Esophagus muscularis mucosa (tissue), 4 donors: ENCODE measurements at regions not wholly inside any gene's neighbourhood (a gene's known extent, or its start where the extent isn't known, plus 50 kb on each side); places are given as distances from the start of the nearest gene placed in this dataset.

ENCODE experiments used
- DNase-seq: peaks from one replicate; pipeline ENCODE4 v3.0.0-alpha.2; 2017; ENCODE audit errors: extremely low spot score
- H3K27ac ChIP-seq, 4 donors: fragments of 200-600 bp; sonication (generic); replicated peaks in 1 of 4; 1 replicate in 3 of 4; 2 replicates in 1 of 4; pipeline ENCODE4 v1.5.1; 2016 to 2019; ENCODE audit warnings: mild to moderate bottlenecking in 1 of 4
- H3K27me3 ChIP-seq, 4 donors: fragments of 200-600 bp; sonication (generic); one replicate each; pipeline versions ENCODE4 v1.5.1 to v1.6.0; 2016 to 2019
- H3K36me3 ChIP-seq, 4 donors: fragments of 200-600 bp; sonication (generic); one replicate each; pipeline ENCODE4 v1.5.1; 2016 to 2019
- H3K4me1 ChIP-seq, 4 donors: fragments of 200-600 bp; sonication (generic); one replicate each; pipeline ENCODE4 v1.5.1; 2016 to 2019
- H3K4me3 ChIP-seq, 4 donors: fragments of 200-600 bp; sonication (generic); 1 replicate in 2 of 4; 2 replicates in 2 of 4; pipeline ENCODE4 v1.5.1; 2016 to 2019; ENCODE audit warnings: mild to moderate bottlenecking in 4 of 4, moderate library complexity in 1 of 4
- H3K9me3 ChIP-seq, 4 donors: fragments of 200-600 bp; sonication (generic); 1 replicate in 3 of 4; 2 replicates in 1 of 4; pipeline ENCODE4 v1.5.1; 2016 to 2019
- CTCF ChIP-seq, 3 experiments: fragments of 200-600 bp in 2 of 3; fragments of 450-650 bp in 1 of 3; sonication (generic) in 2 of 3; IDR thresholded peaks; one replicate each; pipeline ENCODE4 v1.5.1; 2017 to 2019; ENCODE audit warnings: antibody characterized with exemption in 3 of 3, mild to moderate bottlenecking in 2 of 3, moderate library complexity in 1 of 3
- EP300 ChIP-seq: sonication (generic); formaldehyde crosslinking; IDR thresholded peaks from one replicate; pipeline ENCODE4 v1.6.1; 2017; ENCODE audit warnings: antibody characterized with exemption
- POLR2A ChIP-seq: fragments of 450-650 bp; IDR thresholded peaks from one replicate; pipeline ENCODE4 v1.6.1; 2017; ENCODE audit warnings: antibody characterized with exemption, moderate library complexity, mild to moderate bottlenecking, low read depth
- POLR2AphosphoS5 ChIP-seq, 2 donors: sonication (generic); formaldehyde crosslinking; IDR thresholded peaks; one replicate each; pipeline ENCODE4 v1.6.1; 2017; ENCODE audit warnings: antibody characterized with exemption in 2 of 2
- WGBS: methylation state at CpG from one replicate; pipeline ENCODE4 v1.1.5; 2018; 5-methylcytosine and 5-hydroxymethylcytosine counted together
- intact Hi-C: fragments of 100-400 bp; cut with DNase I; formaldehyde crosslinking; loops from one replicate; pipeline ENCODE4 v1.15.1; 2023

- H3K27me3 ChIP-seq, result no peaks in the 10 kb centered on the region
- no peak for DNase-seq
- H3K36me3 ChIP-seq, result no peaks in the 10 kb centered on the region
- H3K9me3 ChIP-seq, result no peaks in the 10 kb centered on the region
- intact Hi-C loops, result no loop called here
- no peak overlapping the region for H3K27ac ChIP-seq
- TF ChIP-seq EP300, result no peak
- no peak for TF ChIP-seq POLR2A
- TF ChIP-seq POLR2AphosphoS5 (IDR thresholded peaks at IDR 0.05), result no peak
- TF ChIP-seq CTCF (IDR thresholded peaks at IDR 0.05), result no peak
- H3K4me1 ChIP-seq, result no peaks in the 10 kb centered on the region
- no peak overlapping the region for H3K4me3 ChIP-seq
- 75% methylated on average over 4 of the region's 4 CpGs for WGBS
These were observed 416.8 kb downstream of the NR2F2 start for GRCh38 chr15:96747291-96747690.

GRCh38 chr15:96750361-96750760 is 419.9 kb downstream of the NR2F2 start:
- Histone ChIP-seq H3K27me3 (no peaks in the 10 kb centered on the region), H3K4me1 (no peaks in the 10 kb centered on the region), H3K27ac (no peak overlapping the region), H3K9me3 (no peaks in the 10 kb centered on the region), H3K4me3 (no peak overlapping the region), H3K36me3 (no peaks in the 10 kb centered on the region)
- intact Hi-C loops, result no loop called here
- WGBS, result 85% methylated on average over 3 of the region's 3 CpGs
- TF ChIP-seq POLR2AphosphoS5 (IDR thresholded peaks at IDR 0.05) (no peak), EP300 (no peak), POLR2A (no peak), CTCF (IDR thresholded peaks at IDR 0.05) (no peak)
- no peak for DNase-seq

- Histone ChIP-seq H3K4me3 (no peak overlapping the region), H3K27ac (no peak overlapping the region), H3K4me1 (no peaks in the 10 kb centered on the region), H3K27me3 (no peaks in the 10 kb centered on the region), H3K9me3 (no peaks in the 10 kb centered on the region), H3K36me3 (no peaks in the 10 kb centered on the region)
- intact Hi-C loops, result no loop called here
- no peak for TF ChIP-seq POLR2A
- no peak for TF ChIP-seq CTCF (IDR thresholded peaks at IDR 0.05)
- TF ChIP-seq POLR2AphosphoS5 (IDR thresholded peaks at IDR 0.05), result no peak
- TF ChIP-seq EP300, result no peak
- DNase-seq, result peak; percentile 14
- WGBS, result 38% methylated on average over 3 of the region's 3 CpGs
These were observed 425.6 kb downstream of the NR2F2 start for GRCh38 chr15:96756146-96756545.

GRCh38 chr15:96756656-96757055 is 426.2 kb downstream of the NR2F2 start:
- Histone ChIP-seq H3K27ac (no peak overlapping the region), H3K27me3 (no peaks in the 10 kb centered on the region), H3K4me3 (no peak overlapping the region), H3K9me3 (no peaks in the 10 kb centered on the region), H3K4me1 (no peaks in the 10 kb centered on the region), H3K36me3 (no peaks in the 10 kb centered on the region)
- 71% methylated on average over 15 of the region's 15 CpGs for WGBS
- intact Hi-C loops, result no loop called here
- TF ChIP-seq POLR2AphosphoS5 (IDR thresholded peaks at IDR 0.05) (no peak), POLR2A (no peak), EP300 (no peak), CTCF (IDR thresholded peaks at IDR 0.05) (no peak)
- DNase-seq, result peak; percentile 62

GRCh38 chr15:96762566-96762965 is 432.1 kb downstream of the NR2F2 start:
- Histone ChIP-seq H3K27me3 (peaks cover 0 to 8% (median 0%) of the 10 kb centered on the region in 4 donors), H3K9me3 (no peaks in the 10 kb centered on the region), H3K27ac (no peak overlapping the region), H3K4me1 (no peaks in the 10 kb centered on the region), H3K4me3 (no peak overlapping the region), H3K36me3 (no peaks in the 10 kb centered on the region)
- TF ChIP-seq POLR2AphosphoS5 (IDR thresholded peaks at IDR 0.05), result no peak
- no peak for TF ChIP-seq POLR2A
- no peak for TF ChIP-seq CTCF (IDR thresholded peaks at IDR 0.05)
- TF ChIP-seq EP300, result no peak
- no peak for DNase-seq
- intact Hi-C loops, result no loop called here
